GM19240 (cell line): ENCODE measurements at regions not wholly inside any gene's neighbourhood (a gene's known extent, or its start where the extent isn't known, plus 50 kb on each side); places are given as distances from the start of the nearest gene placed in this dataset.

Experiments used
- DNase-seq: peaks from one replicate; pipeline ENCODE4 v3.0.0; 2011; ENCODE audit warnings: low spot score; ENCODE audit not compliant: insufficient read length

DNA sequence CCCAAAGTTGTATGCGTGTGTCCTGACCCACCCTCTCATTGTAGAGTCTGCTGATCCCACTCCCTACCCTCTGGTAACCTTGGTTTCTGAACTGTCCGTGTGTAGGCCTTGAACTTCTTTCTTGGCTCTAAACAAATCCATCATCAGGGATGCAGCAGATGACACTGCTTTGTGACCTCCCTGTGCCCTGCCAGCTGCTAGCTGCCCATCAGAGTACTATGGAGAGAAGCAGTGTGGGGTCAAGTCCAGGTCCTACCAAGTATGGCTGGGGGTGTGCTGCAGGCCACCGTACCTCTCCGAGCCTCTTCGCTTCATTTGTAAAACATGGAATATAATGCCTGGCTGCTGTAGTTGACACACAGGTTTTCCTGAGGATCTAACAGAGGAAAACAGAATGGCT, 183.5 kb upstream of the RBPJ start:
- no peak for DNase-seq

DNA sequence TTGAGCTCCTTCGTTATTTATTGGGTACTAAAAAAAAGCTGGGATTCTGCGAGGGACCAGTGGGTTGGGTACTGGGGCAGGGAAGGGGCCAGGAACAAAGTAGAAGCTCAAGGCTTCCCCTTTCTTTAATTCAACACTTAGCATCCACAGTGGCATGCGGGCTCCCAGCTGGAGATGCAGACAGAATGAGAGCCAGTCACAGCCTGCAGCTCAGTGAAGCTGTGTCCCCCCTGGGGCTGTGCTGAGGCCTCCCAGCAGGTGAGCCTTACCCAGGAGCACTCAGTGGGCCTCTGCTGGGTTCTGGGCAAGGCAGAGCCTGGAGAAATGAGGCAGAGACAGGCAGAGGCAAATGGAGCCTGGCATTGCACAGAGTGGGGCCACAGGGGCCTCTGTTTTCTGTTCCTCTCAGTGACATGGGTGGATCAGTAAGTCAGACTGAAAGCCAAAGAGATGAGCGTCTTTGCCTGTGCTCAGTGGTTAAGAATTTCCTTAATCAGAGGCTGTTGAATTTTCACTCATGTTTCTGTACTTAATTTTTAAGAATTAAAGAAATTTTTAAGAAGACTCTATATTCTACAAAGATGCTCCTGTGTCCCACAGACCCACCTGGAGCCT, 181.4 kb upstream of the RBPJ start:
- no peak for DNase-seq

DNA sequence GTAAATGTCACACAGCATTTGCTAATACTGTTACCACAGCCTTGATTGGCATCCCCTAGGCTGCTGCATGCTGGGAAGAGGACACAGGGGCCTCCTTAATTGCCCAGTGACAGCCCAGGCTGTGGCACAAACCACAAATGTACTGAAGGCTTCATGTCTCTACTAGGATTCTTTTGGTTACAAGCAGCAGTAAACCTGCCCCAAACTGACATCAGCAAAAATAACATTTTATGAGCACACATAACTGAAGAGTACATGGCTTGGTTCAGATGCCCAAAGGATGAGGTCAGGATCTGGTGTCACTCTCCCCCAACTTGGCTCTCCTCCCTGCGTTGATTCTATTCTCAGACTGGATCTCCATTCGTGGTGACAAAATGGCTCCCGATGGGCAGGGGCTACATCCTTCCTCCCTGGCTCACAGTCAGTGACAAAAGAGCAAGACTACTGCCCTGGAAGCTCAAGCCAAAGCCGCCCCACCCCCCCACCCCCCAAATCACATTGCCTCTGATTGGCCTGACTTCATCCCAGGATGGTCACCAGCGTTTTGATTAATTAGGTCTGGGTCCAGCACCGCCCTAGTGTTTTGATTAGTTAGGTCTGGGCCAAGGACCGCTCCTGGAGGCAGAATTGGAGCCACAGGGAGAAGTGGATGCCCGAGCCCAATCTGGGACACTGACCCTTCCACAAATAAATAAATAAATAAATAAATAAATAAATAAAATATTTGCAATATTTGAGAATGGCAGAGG, 180.5 kb upstream of the RBPJ start:
- no peak for DNase-seq

DNA sequence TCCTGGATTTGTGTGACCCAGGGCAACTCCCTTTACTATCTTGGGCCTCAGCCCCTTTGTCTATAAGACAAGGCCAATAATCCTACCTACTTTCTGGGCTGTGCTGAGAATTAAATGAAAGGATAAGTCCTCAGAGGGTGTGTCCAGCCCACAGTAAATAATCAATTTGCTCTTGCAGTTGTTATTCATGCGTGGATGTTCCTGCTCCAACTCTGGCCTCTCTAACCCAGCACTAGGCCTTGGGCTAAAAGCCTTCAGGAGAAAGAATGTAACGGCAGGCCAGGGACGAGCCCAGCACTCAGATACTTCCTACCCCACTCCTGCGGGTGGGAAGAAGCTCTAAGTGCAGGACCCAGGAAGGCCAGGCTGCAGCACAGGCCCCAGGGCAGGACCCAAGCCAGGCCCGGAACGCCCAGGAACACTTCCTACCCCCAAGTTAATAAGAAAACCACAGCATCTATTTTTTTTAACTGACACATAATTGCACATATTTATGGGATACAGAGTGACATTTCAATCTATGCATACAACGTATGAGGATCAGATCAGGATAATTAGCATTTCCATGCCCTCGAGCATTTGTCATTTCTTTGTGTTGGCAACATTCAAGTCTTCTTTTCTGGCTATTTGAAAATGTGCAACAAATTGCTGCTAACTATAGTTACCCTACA, 179.6 kb upstream of the RBPJ start:
- no peak for DNase-seq

DNA sequence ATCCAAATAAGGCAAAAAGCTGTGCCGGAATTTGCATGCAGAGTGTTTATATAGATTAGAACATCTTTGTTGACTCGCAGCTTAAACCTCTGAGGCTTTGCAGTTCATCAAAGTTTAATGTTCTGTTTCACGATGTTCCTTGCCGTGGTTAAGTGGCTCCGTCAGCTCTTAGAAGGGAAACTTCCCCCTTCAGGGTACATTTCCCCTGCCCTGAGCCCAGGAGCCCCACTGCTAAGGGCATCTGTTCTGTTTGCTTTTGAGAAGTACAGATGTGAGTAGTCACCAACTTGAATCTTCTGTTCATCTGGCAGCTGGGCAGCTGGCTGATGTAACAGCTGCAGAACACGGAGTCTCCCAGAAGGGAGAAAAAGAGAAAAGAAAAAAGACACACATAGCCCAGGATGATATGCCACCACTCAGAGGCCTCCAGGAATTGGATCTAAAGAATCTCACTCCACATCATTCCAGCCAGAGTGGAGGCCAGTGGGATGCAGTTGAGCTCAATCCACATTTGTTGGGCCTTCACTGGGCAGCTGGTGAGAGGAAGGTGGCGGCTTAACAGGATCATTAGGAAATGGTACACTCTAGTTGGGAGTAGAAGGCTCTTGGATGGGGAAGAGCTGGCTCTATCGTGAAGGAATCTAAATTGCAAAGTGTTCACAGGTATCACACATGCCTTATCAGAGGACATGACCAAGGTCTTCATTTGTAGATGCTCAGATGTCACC, 178.7 kb upstream of the RBPJ start:
- no peak for DNase-seq

DNA sequence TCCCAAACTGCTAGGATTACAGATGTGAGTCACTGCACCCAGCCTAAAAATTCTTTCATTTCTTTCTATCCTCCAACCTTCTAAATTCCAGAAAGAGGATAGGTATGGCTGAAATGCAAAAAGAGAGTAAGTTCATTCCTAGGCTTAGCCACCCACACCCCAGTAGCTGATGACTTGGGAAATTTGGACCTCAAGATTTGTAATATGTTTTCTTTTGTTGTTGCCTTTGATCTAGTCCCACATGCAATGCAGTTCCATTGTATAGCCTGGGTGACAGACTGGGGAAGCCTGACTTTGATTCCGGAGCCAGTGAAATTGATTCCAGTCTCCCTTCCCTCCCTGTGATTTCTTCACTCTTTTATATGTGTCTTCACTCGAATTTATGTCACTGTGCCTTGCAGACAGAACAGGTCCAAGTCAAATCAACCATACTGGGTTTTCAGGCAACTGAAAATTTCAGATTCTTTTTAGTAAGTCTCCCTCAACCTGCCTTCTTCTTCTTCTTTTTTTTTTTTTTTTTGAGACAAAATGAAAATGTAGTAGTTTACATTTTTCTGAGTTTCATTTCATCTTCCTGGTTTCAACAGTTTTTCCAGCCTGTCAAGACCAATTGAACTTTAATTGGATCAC, 176.2 kb upstream of the RBPJ start:
- DNase-seq = no peak

DNA sequence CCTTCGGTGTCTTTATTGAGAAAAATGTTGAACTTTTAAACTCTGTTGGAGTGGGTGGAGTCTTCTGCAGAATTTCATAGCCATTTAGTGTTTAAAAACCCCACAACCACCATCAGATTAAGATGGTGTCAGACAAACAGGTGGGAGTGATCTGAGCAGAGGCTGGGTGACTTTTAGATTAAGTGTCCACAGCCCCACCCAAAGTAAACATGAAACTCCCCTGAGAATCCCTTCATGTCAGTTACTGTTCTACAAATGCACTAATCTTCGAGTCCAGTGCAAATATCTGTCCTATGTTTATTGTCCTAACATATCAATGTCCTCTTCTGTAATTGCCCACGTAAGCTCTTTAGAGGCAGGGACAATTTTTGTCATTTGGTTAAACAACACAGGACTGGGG, 175.6 kb upstream of the RBPJ start:
- no peak for DNase-seq

DNA sequence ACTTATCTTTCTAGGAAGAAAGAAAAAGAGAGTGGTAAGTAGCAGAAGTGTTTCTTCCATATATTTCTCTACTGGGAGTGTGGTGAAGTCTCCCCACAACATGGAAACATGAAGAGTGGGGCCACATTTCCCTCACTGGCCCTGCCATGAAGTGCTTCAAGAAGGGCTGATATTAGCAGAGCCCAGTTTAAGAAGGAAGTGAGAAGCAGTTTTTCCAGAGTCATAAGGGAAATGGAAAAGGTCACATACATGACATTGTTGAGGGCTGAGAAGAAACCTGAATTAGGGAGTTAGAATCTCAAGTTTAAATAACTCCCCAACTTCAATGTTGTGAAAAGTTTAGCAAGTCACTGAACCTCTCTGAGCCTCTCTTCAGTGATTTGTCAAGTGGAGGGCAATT, 171.9 kb upstream of the RBPJ start:
- no peak for DNase-seq

DNA sequence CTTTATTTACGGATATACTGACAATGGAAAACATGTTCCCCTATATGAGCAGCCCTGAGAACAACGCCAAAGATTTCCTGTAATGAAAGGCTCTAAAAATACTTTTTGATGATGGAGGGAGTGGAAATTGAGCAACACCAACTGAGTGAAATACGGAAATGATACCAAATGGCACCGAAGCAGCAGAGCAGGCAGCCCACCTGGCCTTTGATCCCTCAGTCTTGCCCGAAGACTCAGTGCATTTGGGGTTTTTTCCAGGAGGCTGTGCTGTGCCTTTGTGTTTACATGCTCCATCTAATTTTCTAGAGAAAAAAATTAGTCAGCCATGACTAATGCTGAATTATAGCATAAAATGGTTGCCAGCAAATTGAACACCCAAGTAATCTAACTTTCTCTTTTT, 169.9 kb upstream of the RBPJ start:
- no peak for DNase-seq

DNA sequence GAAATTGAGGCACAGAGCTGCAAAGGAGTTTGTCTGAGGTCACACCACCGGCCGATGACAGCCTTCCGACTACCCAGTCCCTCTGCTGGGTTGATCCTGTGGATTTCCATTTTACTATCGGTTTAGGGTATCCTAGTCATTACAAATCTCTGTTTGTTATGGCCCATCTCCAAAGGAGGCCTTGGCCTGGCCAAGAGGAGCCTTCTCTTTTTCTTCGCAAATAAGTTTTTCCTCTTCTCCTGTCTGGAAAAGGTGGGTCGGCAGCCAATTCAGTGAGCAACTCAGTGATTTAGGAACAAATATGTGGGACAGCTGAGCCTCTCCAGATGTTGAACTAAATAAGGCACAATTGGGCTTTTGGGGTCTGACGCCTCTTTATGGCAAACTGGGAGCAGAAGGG, 169.2 kb upstream of the RBPJ start:
- no peak for DNase-seq

DNA sequence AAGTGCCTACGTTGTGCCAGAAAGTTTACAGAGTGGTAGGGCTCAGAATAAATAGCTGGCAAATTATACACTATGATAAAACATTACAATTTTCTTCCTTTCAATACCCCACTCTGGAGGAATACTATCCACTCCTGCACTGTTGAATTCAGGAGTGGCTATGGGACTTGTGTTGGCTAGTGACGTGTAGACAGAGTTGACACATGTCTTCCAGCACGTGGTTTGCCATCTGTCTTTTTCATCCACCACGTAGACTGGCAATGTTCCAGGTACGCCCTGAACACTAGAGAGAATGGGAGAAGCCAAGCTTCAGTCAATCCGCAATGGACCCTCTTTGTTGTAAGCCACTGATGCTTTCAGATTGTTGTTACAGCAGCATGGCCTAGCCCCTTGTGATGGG, 168.8 kb upstream of the RBPJ start:
- no peak for DNase-seq

DNA sequence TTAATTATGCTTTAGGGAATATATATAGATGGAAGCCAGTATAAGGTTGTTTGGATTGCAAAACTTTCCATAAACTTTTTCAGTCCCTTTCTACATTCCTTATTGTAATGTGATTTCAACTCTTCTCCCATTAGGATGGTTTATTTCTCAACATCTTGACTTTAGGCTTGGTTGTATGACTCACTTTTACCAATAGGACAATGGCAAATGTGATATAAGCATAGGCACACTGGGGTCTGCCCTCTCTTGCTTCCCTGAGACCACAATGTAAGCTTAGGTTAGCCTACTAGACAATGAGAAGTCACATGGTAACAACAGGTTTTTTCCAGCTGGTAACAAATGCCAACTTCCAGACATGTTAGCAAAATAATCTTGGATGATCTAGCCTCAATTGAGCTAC, 163.3 kb upstream of the RBPJ start:
- no peak for DNase-seq

DNA sequence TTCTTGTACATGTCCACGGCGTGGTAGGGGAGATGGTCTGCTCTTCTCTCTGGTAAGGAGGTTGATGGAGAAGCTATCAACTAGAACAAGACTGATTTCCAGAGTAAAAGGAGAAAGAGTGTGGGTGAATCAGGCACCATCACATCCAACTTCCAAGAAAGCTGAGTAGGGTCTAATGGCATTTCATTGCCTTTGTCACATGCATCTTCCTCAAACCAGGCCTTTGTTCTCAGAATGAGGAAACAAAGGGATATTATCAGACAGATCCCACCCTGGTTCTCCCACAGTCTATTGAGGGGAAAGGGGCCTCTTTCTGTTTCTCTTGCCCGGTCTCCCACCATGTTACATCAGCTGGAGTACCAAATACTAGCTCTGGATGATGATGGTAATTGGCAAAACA, 160.2 kb upstream of the RBPJ start:
- DNase-seq = no peak

DNA sequence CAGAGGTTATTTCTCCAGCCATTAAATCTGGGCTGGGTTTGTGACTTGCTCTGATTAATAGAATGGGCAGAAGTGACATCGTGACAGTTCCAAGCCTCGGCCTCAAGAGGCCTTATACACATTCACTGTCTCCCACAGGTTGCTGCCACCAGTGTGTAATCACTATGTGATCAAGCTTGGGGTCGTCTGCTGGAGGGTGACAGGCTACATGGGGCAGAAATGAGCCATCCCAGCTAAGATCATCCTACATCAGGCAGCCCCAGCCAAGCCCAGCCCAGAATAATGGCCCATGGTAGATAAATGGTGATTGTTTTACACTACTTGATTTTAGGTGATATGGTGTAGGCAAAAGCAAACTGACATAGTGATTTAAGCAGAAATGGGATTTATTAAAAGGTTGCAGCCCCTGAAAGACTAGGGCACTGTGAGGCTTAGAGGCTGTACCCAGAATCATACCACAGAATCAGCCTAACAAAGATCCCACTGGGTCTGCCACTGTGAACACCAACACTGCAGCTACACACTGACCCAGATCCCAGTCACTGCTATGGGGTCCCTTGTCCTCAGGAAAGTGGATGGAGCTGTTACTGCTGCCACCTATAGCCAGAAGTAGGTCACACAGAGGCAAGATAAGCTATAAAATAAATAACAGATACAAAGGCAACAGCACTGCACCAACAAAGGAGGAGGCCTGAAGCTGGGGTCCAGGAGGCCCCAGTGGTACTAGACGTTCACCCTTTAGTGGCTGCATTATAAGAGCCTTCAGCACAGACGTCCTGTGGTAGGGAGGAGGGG, 159.6 kb upstream of the RBPJ start:
- DNase-seq = no peak

DNA sequence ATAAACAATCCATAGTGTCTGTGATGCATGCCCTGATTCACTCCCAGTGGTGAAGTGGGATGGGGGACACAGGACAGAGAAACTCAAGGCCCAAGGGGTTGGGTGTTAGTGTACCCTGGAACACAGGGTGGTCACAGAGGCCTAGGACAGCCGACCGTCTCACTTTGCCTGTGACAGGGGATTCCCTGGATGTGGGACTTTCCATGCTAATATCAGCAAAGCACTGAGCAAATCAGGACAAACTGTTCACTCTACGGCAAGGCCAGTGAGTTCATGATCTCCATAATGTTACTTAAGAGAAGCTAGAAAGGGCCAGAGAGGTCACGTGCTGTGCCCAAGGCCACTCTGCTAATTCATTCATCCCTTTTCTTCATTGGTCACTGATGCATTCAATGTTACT, 158.7 kb upstream of the RBPJ start:
- no peak for DNase-seq

DNA sequence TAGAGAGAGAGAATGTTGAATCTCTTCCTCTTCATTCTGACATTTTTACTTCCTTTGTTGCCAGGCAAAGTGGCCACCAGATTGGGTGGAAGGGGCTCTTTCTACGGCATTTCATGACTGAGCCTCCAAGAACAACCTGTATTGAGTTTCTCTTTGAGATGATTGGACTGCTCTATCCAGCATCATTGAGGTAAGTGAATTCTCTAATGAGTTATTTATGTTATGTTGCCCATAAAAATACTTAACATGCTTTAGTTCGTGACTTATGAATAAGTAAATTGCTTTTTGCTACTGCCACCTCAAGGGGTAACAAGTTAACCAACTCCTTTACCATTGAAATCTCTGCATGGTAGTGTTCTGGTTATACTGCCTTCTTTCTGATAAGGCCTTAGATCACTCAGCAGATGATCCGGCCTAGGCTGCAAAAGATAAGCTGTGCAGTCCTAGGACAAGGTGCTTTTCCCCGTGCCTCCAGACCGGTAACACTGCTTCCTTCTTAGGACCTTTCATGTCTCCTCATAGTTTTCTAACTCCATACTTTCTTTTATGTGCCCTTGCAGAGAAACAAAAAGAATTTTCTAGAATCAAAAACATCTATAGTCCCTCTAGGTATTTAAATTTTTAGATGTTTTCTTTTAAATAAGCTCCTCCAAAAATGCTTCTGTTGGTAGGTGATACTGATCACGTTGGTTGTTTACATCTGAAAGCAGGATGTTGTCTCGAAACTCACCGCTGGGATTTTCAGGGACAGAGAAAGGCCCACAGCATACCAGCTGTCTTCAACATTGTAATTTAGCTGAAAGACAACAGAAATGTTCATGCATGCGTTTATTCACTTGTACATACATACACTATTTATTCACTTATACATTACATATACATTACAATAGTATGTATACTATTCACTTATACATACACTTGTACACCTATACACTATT, 157.1 kb upstream of the RBPJ start:
- DNase-seq = no peak

DNA sequence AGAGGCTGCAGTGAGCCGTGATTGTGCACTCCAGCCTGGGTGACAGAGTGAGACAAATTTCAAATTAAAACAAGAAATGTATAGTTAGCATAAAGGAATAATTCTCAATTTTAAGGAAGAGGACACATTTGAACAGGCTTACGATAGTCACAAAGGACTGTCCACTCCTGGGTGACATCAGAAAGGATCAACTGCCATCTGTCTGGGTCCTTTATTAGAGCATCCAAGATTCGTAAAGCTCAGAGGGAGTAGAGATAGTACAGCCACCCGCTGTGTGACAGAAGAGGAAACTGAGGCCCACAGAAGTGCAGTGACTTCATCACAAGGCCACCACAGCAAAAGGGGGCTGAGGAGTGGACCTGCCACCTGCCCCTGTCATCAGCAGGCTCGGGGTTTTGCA, 149.3 kb upstream of the RBPJ start:
- DNase-seq = no peak

DNA sequence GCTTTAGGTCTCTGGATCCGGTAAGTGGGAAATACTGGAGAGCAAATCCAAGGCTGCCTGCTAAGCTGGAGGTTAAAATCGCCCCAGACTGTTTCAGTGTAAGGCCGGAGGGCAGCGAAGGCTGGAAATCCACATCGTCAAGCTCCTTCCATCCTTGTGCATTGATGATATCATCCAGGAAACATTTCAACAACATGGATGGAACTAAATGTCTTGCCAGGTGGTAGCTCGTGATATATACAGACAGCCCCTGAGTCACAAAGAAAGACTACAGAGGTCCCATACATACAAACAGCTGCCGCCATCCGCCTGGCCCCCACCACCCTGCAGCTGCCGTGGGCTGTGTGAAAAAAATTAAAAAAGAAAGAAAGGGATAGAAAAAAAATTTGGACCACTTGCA, 148.9 kb upstream of the RBPJ start:
- DNase-seq = no peak

DNA sequence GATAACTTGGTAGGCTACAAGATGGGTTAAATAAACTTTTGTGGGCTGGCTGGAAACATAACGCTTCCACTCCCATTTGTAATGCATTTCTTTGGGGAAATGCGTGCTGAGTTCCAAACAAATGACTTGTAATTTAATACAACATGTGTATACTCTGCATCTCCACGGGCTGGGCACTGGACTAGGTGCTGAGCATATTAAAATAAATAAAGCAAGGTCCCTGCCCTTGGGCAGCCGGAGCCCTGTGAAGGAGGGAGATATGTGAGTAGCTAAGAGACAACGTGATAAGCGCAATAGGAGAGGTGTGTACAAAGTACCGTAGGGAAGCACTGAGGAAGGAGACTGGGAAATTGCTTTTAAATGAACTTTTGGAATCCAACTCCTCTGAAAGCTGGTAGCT, 147.2 kb upstream of the RBPJ start:
- DNase-seq = no peak

DNA sequence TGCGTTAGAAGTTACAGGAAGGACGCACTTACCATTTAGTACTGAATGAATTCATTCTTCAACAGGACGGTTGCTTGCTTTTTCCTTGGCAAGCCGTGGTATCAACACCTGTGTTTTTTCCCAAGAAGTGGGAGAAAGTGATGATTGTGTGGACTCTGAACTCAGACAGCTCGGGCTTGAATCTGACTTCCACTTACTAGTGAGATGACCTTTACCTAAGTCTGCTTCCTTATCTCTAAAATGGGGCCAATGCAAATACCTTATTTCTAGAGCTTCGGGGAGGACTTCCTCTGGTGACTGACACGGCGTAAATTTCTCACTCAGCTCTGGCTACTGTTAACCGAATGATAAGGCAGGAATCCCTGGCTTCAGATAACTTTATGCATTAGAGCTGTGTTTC, 146.8 kb upstream of the RBPJ start:
- DNase-seq = no peak
